Esophagus muscularis mucosa (tissue), 4 donors: ENCODE measurements at regions not wholly inside any gene's neighbourhood (a gene's known extent, or its start where the extent isn't known, plus 50 kb on each side); places are given as distances from the start of the nearest gene placed in this dataset.

ENCODE experiments used
- DNase-seq: peaks from one replicate; pipeline ENCODE4 v3.0.0-alpha.2; 2017; ENCODE audit errors: extremely low spot score
- H3K27ac ChIP-seq, 4 donors: fragments of 200-600 bp; sonication (generic); replicated peaks in 1 of 4; 1 replicate in 3 of 4; 2 replicates in 1 of 4; pipeline ENCODE4 v1.5.1; 2016 to 2019; ENCODE audit warnings: mild to moderate bottlenecking in 1 of 4
- H3K27me3 ChIP-seq, 4 donors: fragments of 200-600 bp; sonication (generic); one replicate each; pipeline versions ENCODE4 v1.5.1 to v1.6.0; 2016 to 2019
- H3K36me3 ChIP-seq, 4 donors: fragments of 200-600 bp; sonication (generic); one replicate each; pipeline ENCODE4 v1.5.1; 2016 to 2019
- H3K4me1 ChIP-seq, 4 donors: fragments of 200-600 bp; sonication (generic); one replicate each; pipeline ENCODE4 v1.5.1; 2016 to 2019
- H3K4me3 ChIP-seq, 4 donors: fragments of 200-600 bp; sonication (generic); 1 replicate in 2 of 4; 2 replicates in 2 of 4; pipeline ENCODE4 v1.5.1; 2016 to 2019; ENCODE audit warnings: mild to moderate bottlenecking in 4 of 4, moderate library complexity in 1 of 4
- H3K9me3 ChIP-seq, 4 donors: fragments of 200-600 bp; sonication (generic); 1 replicate in 3 of 4; 2 replicates in 1 of 4; pipeline ENCODE4 v1.5.1; 2016 to 2019
- CTCF ChIP-seq, 3 experiments: fragments of 200-600 bp in 2 of 3; fragments of 450-650 bp in 1 of 3; sonication (generic) in 2 of 3; IDR thresholded peaks; one replicate each; pipeline ENCODE4 v1.5.1; 2017 to 2019; ENCODE audit warnings: antibody characterized with exemption in 3 of 3, mild to moderate bottlenecking in 2 of 3, moderate library complexity in 1 of 3
- EP300 ChIP-seq: sonication (generic); formaldehyde crosslinking; IDR thresholded peaks from one replicate; pipeline ENCODE4 v1.6.1; 2017; ENCODE audit warnings: antibody characterized with exemption
- POLR2A ChIP-seq: fragments of 450-650 bp; IDR thresholded peaks from one replicate; pipeline ENCODE4 v1.6.1; 2017; ENCODE audit warnings: antibody characterized with exemption, moderate library complexity, mild to moderate bottlenecking, low read depth
- POLR2AphosphoS5 ChIP-seq, 2 donors: sonication (generic); formaldehyde crosslinking; IDR thresholded peaks; one replicate each; pipeline ENCODE4 v1.6.1; 2017; ENCODE audit warnings: antibody characterized with exemption in 2 of 2
- WGBS: methylation state at CpG from one replicate; pipeline ENCODE4 v1.1.5; 2018; 5-methylcytosine and 5-hydroxymethylcytosine counted together
- intact Hi-C: fragments of 100-400 bp; cut with DNase I; formaldehyde crosslinking; loops from one replicate; pipeline ENCODE4 v1.15.1; 2023

GRCh38 chrX:150058728-150059127 lies 120.4 kb upstream of the EOLA2 start:
- Histone ChIP-seq H3K36me3 (no peaks in the 10 kb centered on the region), H3K9me3 (no peaks in the 10 kb centered on the region), H3K4me3 (no peak overlapping the region), H3K27me3 (no peaks in the 10 kb centered on the region), H3K4me1 (peaks cover 0 to 10% (median 3%) of the 10 kb centered on the region in 4 donors), H3K27ac (no peak overlapping the region)
- TF ChIP-seq POLR2AphosphoS5 (IDR thresholded peaks at IDR 0.05) (no peak), EP300 (no peak), CTCF (IDR thresholded peaks at IDR 0.05) (no peak), POLR2A (no peak)
- intact Hi-C loops = no loop called here
- DNase-seq = no peak
- WGBS = 100% methylated on average over 1 of the region's 1 CpG

- Histone ChIP-seq H3K4me1 (peaks cover 0 to 10% (median 3%) of the 10 kb centered on the region in 4 donors), H3K4me3 (no peak overlapping the region), H3K9me3 (no peaks in the 10 kb centered on the region), H3K27me3 (no peaks in the 10 kb centered on the region), H3K36me3 (no peaks in the 10 kb centered on the region), H3K27ac (no peak overlapping the region)
- intact Hi-C loops = no loop called here
- WGBS = 88% methylated on average over 7 of the region's 7 CpGs
- no peak for TF ChIP-seq CTCF (IDR thresholded peaks at IDR 0.05)
- no peak for TF ChIP-seq EP300
- no peak for TF ChIP-seq POLR2AphosphoS5 (IDR thresholded peaks at IDR 0.05)
- TF ChIP-seq POLR2A = no peak
- no peak for DNase-seq
Observed at GRCh38 chrX:150060406-150060805, 122.1 kb upstream of the EOLA2 start.

GRCh38 chrX:150062292-150063137 lies 124.2 kb upstream of the EOLA2 start:
- 42% methylated on average over 8 of the region's 8 CpGs for WGBS
- Histone ChIP-seq H3K27me3 (no peaks in the 10 kb centered on the region), H3K27ac (no peak overlapping the region), H3K9me3 (no peaks in the 10 kb centered on the region), H3K36me3 (no peaks in the 10 kb centered on the region), H3K4me1 (peaks cover 0 to 10% (median 3%) of the 10 kb centered on the region in 4 donors), H3K4me3 (no peak overlapping the region)
- intact Hi-C loops = no loop called here
- TF ChIP-seq EP300 = no peak
- no peak for TF ChIP-seq POLR2A
- peak in 1 of 2 donors; percentile 48 for TF ChIP-seq POLR2AphosphoS5 (IDR thresholded peaks at IDR 0.05)
- no peak for TF ChIP-seq CTCF (IDR thresholded peaks at IDR 0.05)
- peak; percentile 47 for DNase-seq

- intact Hi-C loops = no loop called here
Observed at GRCh38 chrX:150063138-150063518, 124.8 kb upstream of the EOLA2 start.

More at GRCh38 chrX:150063138-150063518, 124.8 kb upstream of the EOLA2 start:
- peak; percentile 21 for DNase-seq
- Histone ChIP-seq H3K36me3 (no peaks in the 10 kb centered on the region), H3K4me3 (no peak overlapping the region), H3K4me1 (peaks cover 0 to 10% (median 3%) of the 10 kb centered on the region in 4 donors), H3K27ac (no peak overlapping the region), H3K27me3 (no peaks in the 10 kb centered on the region), H3K9me3 (no peaks in the 10 kb centered on the region)
- TF ChIP-seq EP300 = no peak
- no peak for TF ChIP-seq POLR2AphosphoS5 (IDR thresholded peaks at IDR 0.05)
- no peak for TF ChIP-seq CTCF (IDR thresholded peaks at IDR 0.05)
- TF ChIP-seq POLR2A = no peak
